WI38 (cell line): ENCODE measurements at regions not wholly inside any gene's neighbourhood (a gene's known extent, or its start where the extent isn't known, plus 50 kb on each side); places are given as distances from the start of the nearest gene placed in this dataset.

Experiments
- H3K4me3 ChIP-seq: 2 replicates; pipeline ENCODE4 v1.5.1; 2011; ENCODE audit warnings: low read depth, mild to moderate bottlenecking, control low read depth, low read length
- CTCF ChIP-seq: IDR thresholded peaks from 2 replicates; pipeline ENCODE4 v1.5.1; 2012; ENCODE audit warnings: low read depth, mild to moderate bottlenecking, control low read depth, low read length

- no peak overlapping the region for H3K4me3 ChIP-seq
- no peak for TF ChIP-seq CTCF
Measured at GRCh38 chr22:47765757-47766156, 1003.3 kb downstream of the TBC1D22A start.

GRCh38 chr22:47762141-47762540 is 999.7 kb downstream of the TBC1D22A start:
- no peak overlapping the region for H3K4me3 ChIP-seq
- no peak for TF ChIP-seq CTCF

- TF ChIP-seq CTCF = no peak
Measured at GRCh38 chr22:47759909-47760308, 997.5 kb downstream of the TBC1D22A start.

GRCh38 chr22:47757741-47758140 is 995.3 kb downstream of the TBC1D22A start:
- no peak overlapping the region for H3K4me3 ChIP-seq
- no peak for TF ChIP-seq CTCF

More at GRCh38 chr22:47759909-47760308, 997.5 kb downstream of the TBC1D22A start:
- no peak overlapping the region for H3K4me3 ChIP-seq

GRCh38 chr22:47750086-47750485 is 987.6 kb downstream of the TBC1D22A start:
- no peak for TF ChIP-seq CTCF
- no peak overlapping the region for H3K4me3 ChIP-seq

- no peak for TF ChIP-seq CTCF
- no peak overlapping the region for H3K4me3 ChIP-seq
Measured at GRCh38 chr22:47748957-47749356, 986.5 kb downstream of the TBC1D22A start.

- TF ChIP-seq CTCF = no peak
- no peak overlapping the region for H3K4me3 ChIP-seq
Measured at GRCh38 chr22:47748271-47748670, 985.8 kb downstream of the TBC1D22A start.
